ENCODE measurements at regions not wholly inside any gene's neighbourhood (a gene's known extent, or its start where the extent isn't known, plus 50 kb on each side); places are given as distances from the start of the nearest gene placed in this dataset.

DNA sequence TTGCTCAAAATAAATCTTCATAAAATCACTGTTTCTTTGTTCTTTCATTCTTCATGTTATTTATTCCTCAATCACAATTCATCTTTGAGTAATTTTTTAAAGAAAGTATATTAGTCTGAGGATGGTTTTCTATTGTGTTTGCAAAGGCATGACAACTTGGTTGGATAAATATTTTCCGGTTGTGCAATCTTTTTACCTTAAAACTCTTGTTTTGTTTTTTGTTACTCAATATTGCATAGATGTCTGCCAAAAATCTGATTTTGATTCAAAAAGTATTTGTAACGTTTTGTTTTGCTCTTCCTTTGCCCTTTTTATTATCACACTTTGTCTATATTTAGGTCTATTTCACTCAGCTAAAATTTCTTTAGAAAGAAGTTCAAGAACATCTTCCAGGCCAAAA lies 86.2 kb upstream of the SYT1 start:
- in situ Hi-C loops (cut with HindIII; ENCODE audit: low pct_unique_long_range_greater_than_20kb, low sequenced_read_pairs) = no loop called here
- no peak for DNase-seq (ENCODE audit: low read depth)

DNA sequence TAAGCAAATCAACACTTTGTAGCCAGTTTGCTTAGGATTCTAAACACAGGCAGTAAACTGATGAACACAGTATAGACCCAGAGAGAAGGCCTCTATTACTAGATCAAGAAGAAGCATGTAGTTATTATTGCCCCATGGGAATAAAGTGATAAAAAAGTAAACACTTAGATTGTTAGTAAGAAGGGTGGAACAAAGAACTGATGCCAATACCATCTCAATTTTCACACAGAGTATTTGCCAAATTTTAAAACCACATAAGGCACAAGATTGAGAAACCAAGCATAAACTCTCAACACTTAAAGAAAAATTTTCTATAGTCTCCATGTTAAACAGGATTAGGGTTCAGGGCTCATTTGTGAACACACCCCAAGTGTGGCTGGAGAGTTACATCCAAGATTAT lies 77.0 kb upstream of the SYT1 start:
- no peak for DNase-seq (ENCODE audit: low read depth)
- in situ Hi-C loops (cut with HindIII; ENCODE audit: low pct_unique_long_range_greater_than_20kb, low sequenced_read_pairs) = no loop called here

DNA sequence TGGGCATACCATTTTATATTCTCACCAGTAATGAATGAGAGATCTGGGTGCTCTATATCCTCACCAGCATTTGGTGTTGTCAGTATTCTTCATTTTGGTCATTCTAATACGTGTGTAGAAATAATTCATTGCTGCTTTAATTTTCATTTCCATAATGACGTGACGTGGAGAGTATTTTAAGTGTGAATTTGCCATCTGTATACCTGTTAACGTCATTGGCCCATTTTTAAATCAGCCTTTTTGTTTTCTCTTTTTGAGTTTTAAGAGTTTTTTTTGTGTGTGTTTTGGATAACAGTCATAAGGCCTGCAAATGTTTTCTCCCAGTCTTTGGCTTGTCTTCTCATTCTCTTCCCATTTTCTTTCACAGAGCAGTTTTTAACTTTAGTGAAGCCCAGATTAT lies 74.4 kb upstream of the SYT1 start:
- in situ Hi-C loops (cut with HindIII; ENCODE audit: low pct_unique_long_range_greater_than_20kb, low sequenced_read_pairs) = no loop called here
- DNase-seq (ENCODE audit: low read depth) = no peak

DNA sequence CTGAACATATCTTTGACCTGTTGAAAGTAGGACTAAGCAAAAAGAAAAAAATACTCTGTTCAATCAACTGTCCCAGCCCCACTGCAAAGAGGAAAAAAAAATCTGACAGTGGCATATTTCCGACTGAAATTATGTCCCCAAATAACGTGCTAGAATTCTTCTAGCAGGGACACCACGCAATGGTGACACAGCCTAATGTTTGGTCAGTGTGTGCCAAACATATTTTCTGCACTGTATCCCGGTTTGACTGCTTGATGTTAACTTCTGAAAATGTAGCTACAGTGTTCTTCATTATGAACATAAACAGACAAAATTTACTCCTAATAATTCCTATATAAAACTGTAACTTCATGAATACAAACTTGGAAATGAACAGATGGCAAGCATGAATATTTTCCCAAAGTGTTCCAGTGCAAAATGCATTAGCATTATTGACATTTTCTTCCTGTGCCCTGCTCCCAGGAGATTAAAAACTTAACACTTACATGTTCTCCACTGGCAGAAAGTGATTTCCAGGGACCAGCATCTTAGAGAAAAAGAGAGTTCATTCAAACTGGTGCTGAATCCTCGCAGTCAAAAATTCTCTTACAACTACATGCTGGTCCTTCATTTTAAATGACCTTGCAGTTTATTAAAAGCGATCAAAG lies 72.4 kb upstream of the SYT1 start:
- in situ Hi-C loops (cut with HindIII; ENCODE audit: low pct_unique_long_range_greater_than_20kb, low sequenced_read_pairs) = no loop called here
- DNase-seq (ENCODE audit: low read depth) = no peak

DNA sequence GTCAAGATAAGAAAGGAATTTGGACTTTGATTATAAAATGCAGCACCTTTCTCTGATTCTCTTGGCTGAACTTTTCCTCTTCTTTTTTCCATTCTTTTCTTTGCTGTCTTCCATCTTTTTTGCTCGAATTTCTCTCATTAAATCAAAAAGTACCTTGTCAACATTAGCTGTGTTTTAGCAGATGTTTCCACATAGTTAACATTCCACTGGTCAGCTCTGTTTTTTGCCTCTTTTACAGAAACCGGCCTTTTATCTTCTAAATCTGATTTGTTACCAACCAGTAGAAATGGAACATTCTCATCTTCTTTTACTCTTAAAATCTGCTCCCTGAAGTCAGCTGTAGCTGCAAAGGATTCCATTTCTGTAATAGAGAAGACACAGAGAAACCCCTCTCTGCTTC lies 71.1 kb upstream of the SYT1 start:
- in situ Hi-C loops (cut with HindIII; ENCODE audit: low pct_unique_long_range_greater_than_20kb, low sequenced_read_pairs) = no loop called here
- DNase-seq (ENCODE audit: low read depth) = no peak

DNA sequence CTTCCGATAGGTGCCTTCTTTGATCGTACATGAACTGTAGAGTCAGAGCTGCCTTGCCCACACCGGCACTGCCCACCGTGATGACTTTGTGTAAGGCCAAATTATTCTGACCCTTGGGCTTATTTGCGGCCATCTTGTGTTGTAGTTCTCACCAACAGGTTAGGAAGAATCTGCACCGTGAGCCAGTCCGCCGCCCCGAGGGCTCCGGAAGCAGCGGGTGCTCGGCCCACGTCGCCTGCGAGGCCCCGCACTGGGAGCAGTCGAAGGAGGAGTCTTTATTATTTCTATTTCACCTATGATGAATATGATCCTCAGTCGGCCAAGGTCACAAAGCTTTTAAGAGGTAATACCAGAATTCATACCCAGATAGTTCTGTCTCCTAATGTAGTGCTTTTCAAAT lies 70.6 kb upstream of the SYT1 start:
- in situ Hi-C loops (cut with HindIII; ENCODE audit: low pct_unique_long_range_greater_than_20kb, low sequenced_read_pairs) = no loop called here
- no peak for DNase-seq (ENCODE audit: low read depth)

DNA sequence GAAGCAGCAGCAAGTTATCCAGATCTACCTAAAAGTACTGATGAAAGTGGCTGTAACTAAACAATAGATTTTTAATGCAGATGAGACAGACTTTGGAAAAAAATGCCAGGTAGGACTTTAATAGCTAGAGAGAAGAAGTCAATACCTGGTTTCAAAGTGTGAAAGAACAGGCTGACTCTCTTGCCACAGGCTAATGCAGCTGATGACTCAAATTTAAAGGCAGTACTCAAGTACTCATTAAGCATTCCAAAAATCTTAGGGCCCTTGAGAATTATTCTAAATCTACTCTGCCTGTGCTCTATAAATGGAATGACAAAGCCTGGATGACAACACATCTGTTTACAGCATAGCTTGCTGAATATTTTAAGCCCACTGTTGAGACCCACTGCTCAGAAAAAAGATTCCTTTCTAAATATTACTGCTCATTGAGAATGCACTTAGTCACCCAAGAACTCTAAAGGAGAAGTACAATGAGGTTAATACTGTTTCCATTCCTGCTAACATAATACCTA lies 68.6 kb upstream of the SYT1 start:
- in situ Hi-C loops (cut with HindIII; ENCODE audit: low pct_unique_long_range_greater_than_20kb, low sequenced_read_pairs) = no loop called here

DNA sequence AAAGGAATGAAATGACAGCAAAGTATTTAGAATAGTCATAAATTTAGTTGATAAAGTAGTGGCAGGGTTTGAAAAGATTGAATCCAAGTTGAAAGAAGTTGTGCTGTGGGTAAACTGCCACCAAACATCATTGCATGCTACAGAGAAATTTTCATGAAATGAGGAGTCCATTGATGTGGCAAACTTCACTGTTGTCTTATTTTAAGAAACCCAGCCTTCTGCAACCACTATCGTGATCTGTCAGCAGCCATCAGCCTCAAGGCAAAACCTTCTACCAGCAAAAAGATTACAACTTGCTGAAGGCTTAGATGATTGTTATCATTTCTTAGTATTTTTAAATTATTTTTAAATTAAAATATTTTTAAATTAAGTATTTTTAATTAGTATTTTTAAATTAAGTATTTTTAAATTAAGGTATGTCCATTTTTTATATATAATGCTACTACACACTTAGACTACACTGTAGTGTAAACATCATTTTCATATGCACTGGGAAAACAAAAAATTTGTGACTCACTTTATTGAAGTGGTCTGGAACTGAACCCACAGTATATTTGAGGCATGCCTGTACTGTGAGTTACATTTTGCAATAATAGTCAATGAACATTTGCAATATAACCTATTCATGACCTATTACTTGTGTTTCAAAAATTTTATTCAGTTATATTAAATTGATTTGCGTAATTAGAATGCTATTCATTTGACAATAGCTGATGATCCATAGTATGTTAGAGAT lies 67.2 kb upstream of the SYT1 start:
- in situ Hi-C loops (cut with HindIII; ENCODE audit: low pct_unique_long_range_greater_than_20kb, low sequenced_read_pairs) = no loop called here
- no peak for DNase-seq (ENCODE audit: low read depth)

More for the DNA sequence above, 68.6 kb upstream of the SYT1 start:
- no peak for DNase-seq (ENCODE audit: low read depth)

DNA sequence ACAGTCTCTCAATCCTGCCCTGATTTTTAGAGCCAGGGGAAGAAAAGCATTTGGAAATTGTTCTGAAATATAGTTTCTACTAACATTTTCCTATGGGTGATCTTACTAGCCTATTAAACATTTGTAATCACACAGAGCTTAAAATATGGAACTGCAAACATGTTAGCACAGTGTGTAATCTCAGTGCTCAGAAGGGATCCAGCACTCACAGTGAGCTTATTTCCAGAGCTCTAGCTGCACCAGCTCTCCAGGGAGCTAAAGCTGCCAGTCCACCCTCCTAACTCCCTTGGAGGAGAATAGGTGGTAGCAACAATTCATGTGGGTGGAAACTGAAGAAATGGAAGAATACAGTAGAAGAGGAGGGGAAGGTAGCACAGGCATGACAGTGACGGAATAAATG lies 64.9 kb upstream of the SYT1 start:
- in situ Hi-C loops (cut with HindIII; ENCODE audit: low pct_unique_long_range_greater_than_20kb, low sequenced_read_pairs) = no loop called here
- DNase-seq (ENCODE audit: low read depth) = no peak

DNA sequence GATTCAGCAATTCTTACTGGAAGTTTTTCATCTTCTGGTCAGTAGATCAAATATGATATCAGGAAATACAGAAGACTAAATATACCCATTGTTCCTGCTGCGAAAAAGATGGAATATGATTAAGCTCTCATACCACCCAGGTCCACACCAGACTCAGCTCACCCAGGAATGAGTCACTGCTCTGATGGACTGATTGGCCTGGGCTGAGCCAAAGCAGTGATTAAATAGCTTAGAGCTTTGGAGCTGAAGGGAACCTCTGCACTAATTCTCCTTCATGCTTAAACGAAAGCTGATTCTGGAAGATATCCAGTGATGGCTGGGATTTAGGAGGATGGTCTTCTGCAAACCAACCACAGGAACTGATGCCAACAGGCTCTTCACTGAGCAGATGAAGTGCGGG lies 62.0 kb upstream of the SYT1 start:
- peak; percentile 48 for DNase-seq (ENCODE audit: low read depth)
- in situ Hi-C loops (cut with HindIII; ENCODE audit: low pct_unique_long_range_greater_than_20kb, low sequenced_read_pairs) = no loop called here

DNA sequence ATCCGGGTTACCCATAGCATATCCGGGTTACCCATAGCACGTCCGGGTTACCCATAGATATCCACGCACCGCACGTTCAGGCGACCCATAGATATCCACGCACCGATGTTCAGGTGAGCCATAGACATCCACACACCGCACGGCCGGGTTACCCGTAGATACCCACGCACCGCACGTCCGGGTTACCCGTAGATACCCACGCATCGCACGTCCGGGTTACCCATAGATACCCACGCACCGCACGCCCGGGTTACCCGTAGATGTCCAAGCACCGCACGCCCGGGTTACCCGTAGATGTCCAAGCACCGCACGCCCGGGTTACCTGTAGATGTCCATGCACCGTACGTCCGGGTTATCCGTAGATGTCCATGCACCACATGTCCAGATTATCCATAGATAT lies 60.3 kb upstream of the SYT1 start:
- in situ Hi-C loops (cut with HindIII; ENCODE audit: low pct_unique_long_range_greater_than_20kb, low sequenced_read_pairs) = no loop called here
- no peak for DNase-seq (ENCODE audit: low read depth)

Measured in Caki2 (cell line).